ENCODE measurements at regions not wholly inside any gene's neighbourhood (a gene's known extent, or its start where the extent isn't known, plus 50 kb on each side); places are given as distances from the start of the nearest gene placed in this dataset.

DNA sequence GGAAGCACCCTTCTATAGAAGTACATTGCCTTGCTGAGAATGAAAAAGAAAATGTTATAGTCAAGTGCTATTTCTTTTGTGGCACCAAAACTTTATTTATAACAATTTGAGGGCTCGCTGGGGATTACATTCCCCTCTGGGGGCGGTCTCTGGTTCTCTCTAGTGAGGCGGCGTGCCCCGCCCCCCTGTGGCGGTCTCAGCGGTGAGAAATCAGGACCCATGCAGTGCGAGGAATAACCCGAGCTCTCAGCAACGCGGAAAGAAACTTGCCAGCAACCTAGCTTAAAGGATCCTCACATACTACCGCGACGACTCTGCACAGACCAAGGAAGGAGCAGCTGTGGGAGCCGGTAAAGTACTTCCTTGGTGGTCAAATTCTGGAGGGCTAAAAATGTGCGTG is 83.4 kb upstream of the SHISA3 start:
- no peak for DNase-seq (ENCODE audit: low read depth, low spot score)
- no peak overlapping the region for H3K9ac ChIP-seq (ENCODE audit: insufficient read length)
- TF ChIP-seq FOXP2 (optimal IDR thresholded peaks at IDR 0.05; ENCODE audit: control extremely low read depth, extremely low read length, insufficient read depth): no peak
- TF ChIP-seq EZH2 (IDR thresholded peaks at IDR 0.05): no peak
- no peak for TF ChIP-seq POLR2AphosphoS5 (IDR thresholded peaks at IDR 0.05; ENCODE audit: borderline replicate concordance, low read depth, low read length)
- no peaks in the 10 kb centered on the region for H3K9me3 ChIP-seq (ENCODE audit: low read depth, low read length)
- no peak overlapping the region for H3K27ac ChIP-seq
- no peaks in the 10 kb centered on the region for H3K36me3 ChIP-seq (ENCODE audit: insufficient read depth, low read length)
- no peak overlapping the region for H3K4me3 ChIP-seq

DNA sequence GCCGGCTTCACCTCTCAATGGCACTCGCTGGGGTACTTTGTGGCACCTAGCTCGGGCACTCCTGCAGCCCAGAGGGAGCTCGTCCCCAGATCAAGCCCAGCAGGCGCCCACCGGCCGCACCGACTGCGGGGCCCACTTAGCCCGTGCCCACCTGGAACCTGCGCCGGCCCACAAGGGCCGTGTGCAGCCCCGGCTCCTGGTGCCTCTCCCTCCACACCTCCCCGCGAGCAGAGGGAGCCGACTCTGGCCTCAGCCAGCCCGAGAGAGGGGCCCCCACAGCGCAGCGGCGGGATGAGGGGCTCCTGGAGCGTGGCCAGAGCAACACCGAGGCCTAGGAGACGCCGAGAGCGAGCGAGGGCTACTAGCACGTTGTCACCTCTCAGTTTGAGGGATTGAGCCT is 82.1 kb upstream of the SHISA3 start:
- no peak for TF ChIP-seq POLR2AphosphoS5 (IDR thresholded peaks at IDR 0.05; ENCODE audit: borderline replicate concordance, low read depth, low read length)
- H3K36me3 ChIP-seq (ENCODE audit: insufficient read depth, low read length): no peaks in the 10 kb centered on the region
- H3K27ac ChIP-seq: no peak overlapping the region
- H3K9me3 ChIP-seq (ENCODE audit: low read depth, low read length): no peaks in the 10 kb centered on the region
- H3K9ac ChIP-seq (ENCODE audit: insufficient read length): no peak overlapping the region
- no peak for DNase-seq (ENCODE audit: low read depth, low spot score)
- H3K4me3 ChIP-seq: no peak overlapping the region

DNA sequence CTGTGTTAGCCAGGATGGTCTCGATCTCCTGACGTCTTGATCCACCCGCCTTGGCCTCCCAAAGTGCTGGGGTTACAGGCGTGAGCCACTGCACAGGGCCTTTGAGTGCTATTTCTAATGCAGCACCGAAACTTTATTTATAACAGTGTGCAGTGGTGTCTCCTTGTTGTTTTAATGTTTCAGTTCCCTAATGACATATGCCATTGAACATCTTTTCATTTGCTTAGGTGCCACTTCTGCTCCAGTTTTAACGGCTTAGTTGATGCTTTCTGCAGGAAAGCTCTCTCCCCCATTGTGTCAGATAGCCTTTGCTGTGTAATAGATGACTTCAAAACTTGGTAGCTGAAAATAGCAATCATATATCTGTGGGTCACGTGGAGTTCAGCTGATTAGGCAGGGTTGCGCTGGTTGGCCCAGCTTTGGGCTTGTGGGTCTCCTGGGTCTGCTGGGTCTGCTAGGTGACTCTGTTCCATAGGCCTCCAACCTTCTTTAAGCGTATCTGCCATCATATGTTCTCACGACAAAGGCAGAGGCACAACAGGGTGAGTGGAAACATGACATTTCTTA is 76.4 kb upstream of the SHISA3 start:
- Histone ChIP-seq H3K9me3 (ENCODE audit: low read depth, low read length) (no peaks in the 10 kb centered on the region), H3K4me3 (no peak overlapping the region), H3K36me3 (ENCODE audit: insufficient read depth, low read length) (no peaks in the 10 kb centered on the region), H3K27ac (no peak overlapping the region), H3K9ac (ENCODE audit: insufficient read length) (no peak overlapping the region)
- no peak for DNase-seq (ENCODE audit: low read depth, low spot score)
- no peak for TF ChIP-seq FOXP2 (optimal IDR thresholded peaks at IDR 0.05; ENCODE audit: control extremely low read depth, extremely low read length, insufficient read depth)
- no peak for TF ChIP-seq EZH2 (IDR thresholded peaks at IDR 0.05)
- TF ChIP-seq POLR2AphosphoS5 (IDR thresholded peaks at IDR 0.05; ENCODE audit: borderline replicate concordance, low read depth, low read length): no peak

DNA sequence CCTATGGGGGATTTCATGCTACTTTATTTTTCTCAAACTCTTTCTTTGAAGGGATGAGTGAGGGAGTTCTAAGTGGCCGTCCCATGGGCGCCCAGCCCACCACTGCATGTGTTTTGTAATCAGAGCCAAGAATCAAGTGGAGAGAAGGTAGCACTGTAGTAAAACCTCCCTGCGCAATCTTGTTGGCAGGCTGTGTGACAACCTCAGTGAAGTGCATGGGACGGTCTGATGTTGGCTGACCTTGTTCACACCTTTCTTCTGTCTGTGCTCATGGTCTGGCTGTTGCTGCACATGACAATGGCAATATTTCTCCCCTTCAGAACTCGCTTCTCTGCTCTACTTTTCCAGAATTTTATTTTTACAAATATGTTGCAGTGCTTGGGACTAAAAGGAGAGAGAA is 71.2 kb upstream of the SHISA3 start:
- TF ChIP-seq EZH2 (IDR thresholded peaks at IDR 0.05) (no peak), FOXP2 (optimal IDR thresholded peaks at IDR 0.05; ENCODE audit: control extremely low read depth, extremely low read length, insufficient read depth) (no peak), POLR2AphosphoS5 (IDR thresholded peaks at IDR 0.05; ENCODE audit: borderline replicate concordance, low read depth, low read length) (no peak)
- no peak overlapping the region for H3K9ac ChIP-seq (ENCODE audit: insufficient read length)
- no peak overlapping the region for H3K4me3 ChIP-seq
- H3K36me3 ChIP-seq (ENCODE audit: insufficient read depth, low read length): no peaks in the 10 kb centered on the region
- H3K9me3 ChIP-seq (ENCODE audit: low read depth, low read length): no peaks in the 10 kb centered on the region
- no peak overlapping the region for H3K27ac ChIP-seq
- DNase-seq (ENCODE audit: low read depth, low spot score): no peak

DNA sequence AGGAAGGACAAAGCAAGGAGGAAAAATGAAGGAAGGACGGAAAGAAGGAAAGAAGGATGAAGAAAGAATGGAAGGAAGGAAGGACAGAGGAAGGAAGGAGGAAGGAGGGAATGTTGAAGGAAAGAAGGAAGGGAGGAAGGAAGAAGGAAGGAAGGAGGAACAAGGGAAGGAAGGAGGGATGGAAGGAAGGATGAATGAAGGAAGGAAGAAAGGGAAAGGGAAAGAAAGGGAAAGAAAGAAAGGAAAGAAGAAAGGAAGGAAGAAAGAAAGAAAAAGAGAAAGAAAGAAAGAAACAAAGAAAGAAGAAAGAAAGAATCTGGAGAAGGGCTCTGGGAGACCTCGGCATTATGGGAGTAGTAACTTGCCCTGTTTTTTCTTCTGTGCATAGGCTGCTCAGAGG is 70.8 kb upstream of the SHISA3 start:
- DNase-seq (ENCODE audit: low read depth, low spot score): no peak
- Histone ChIP-seq H3K9me3 (ENCODE audit: low read depth, low read length) (no peaks in the 10 kb centered on the region), H3K36me3 (ENCODE audit: insufficient read depth, low read length) (no peaks in the 10 kb centered on the region), H3K9ac (ENCODE audit: insufficient read length) (no peak overlapping the region), H3K4me3 (no peak overlapping the region), H3K27ac (no peak overlapping the region)
- TF ChIP-seq EZH2 (IDR thresholded peaks at IDR 0.05): no peak
- TF ChIP-seq FOXP2 (optimal IDR thresholded peaks at IDR 0.05; ENCODE audit: control extremely low read depth, extremely low read length, insufficient read depth): no peak
- no peak for TF ChIP-seq POLR2AphosphoS5 (IDR thresholded peaks at IDR 0.05; ENCODE audit: borderline replicate concordance, low read depth, low read length)

DNA sequence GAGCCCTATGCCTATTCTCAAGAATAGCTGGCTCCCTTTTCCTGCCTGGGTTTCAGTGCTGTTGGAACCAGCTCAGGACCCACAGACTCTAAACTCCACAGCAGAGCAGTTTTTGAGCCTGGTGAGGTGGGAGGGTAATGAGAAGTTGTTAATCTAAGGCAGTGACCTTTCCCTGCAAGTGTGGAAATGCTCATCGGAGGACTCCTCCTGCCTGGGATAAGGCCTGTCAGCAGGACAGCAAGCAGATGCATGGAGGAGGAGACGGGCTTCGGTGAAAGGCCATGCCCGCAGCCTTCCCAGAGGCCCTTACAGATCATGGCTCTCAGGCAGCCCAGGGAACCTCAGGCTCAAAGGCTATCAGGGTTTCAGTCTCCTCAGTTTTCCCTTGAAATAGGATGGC is 70.0 kb upstream of the SHISA3 start:
- Histone ChIP-seq H3K4me3 (no peak overlapping the region), H3K9ac (ENCODE audit: insufficient read length) (no peak overlapping the region), H3K9me3 (ENCODE audit: low read depth, low read length) (no peaks in the 10 kb centered on the region), H3K27ac (no peak overlapping the region), H3K36me3 (ENCODE audit: insufficient read depth, low read length) (no peaks in the 10 kb centered on the region)
- no peak for TF ChIP-seq FOXP2 (optimal IDR thresholded peaks at IDR 0.05; ENCODE audit: control extremely low read depth, extremely low read length, insufficient read depth)
- TF ChIP-seq EZH2 (IDR thresholded peaks at IDR 0.05): no peak
- TF ChIP-seq POLR2AphosphoS5 (IDR thresholded peaks at IDR 0.05; ENCODE audit: borderline replicate concordance, low read depth, low read length): no peak
- DNase-seq (ENCODE audit: low read depth, low spot score): no peak

DNA sequence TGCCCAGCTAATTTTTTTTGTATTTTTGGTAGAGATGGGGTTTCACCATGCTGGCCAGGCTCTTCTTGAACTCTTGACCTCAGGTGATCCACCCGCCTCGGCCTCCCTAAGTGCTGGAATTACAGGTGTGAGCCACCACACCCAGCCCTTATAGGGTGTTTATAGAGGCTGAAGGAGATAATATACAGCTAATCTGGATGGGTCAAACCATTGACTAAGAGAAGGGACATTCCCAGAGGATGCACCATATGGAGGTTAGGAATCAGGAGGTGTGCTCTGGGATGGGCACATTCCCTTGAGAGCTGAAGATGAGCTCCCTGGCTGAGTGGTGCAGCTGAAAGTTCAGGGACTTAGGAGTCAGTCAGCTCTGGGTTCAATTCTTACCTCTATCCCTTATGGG is 68.3 kb upstream of the SHISA3 start:
- DNase-seq (ENCODE audit: low read depth, low spot score): no peak
- no peak for TF ChIP-seq FOXP2 (optimal IDR thresholded peaks at IDR 0.05; ENCODE audit: control extremely low read depth, extremely low read length, insufficient read depth)
- TF ChIP-seq POLR2AphosphoS5 (IDR thresholded peaks at IDR 0.05; ENCODE audit: borderline replicate concordance, low read depth, low read length): no peak
- TF ChIP-seq EZH2 (IDR thresholded peaks at IDR 0.05): no peak

DNA sequence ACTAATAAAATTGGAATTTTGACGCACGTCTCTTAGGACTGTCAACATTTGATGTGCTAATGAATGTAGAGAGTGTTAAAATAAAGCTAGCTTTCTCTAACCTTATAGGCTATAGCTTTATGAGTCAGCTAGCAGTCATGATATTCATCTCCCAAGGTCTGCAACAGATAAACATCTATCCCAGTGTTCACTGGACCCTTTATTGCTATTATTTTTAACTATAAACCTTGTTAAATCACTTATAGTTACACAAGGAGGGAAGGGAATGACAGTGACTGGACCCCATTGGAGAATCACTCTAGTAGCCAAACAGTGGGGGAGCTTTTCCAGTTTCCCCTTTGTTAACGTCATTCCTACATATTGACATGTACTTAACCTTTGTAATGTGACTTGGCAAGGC is 67.9 kb upstream of the SHISA3 start:
- H3K9ac ChIP-seq (ENCODE audit: insufficient read length): no peak overlapping the region
- no peak for DNase-seq (ENCODE audit: low read depth, low spot score)
- H3K27ac ChIP-seq: no peak overlapping the region
- no peaks in the 10 kb centered on the region for H3K9me3 ChIP-seq (ENCODE audit: low read depth, low read length)
- TF ChIP-seq EZH2 (IDR thresholded peaks at IDR 0.05) (no peak), FOXP2 (optimal IDR thresholded peaks at IDR 0.05; ENCODE audit: control extremely low read depth, extremely low read length, insufficient read depth) (no peak), POLR2AphosphoS5 (IDR thresholded peaks at IDR 0.05; ENCODE audit: borderline replicate concordance, low read depth, low read length) (no peak)
- no peak overlapping the region for H3K4me3 ChIP-seq
- no peaks in the 10 kb centered on the region for H3K36me3 ChIP-seq (ENCODE audit: insufficient read depth, low read length)

More for the DNA sequence above, 68.3 kb upstream of the SHISA3 start:
- Histone ChIP-seq H3K27ac (no peak overlapping the region), H3K9me3 (ENCODE audit: low read depth, low read length) (no peaks in the 10 kb centered on the region), H3K9ac (ENCODE audit: insufficient read length) (no peak overlapping the region), H3K36me3 (ENCODE audit: insufficient read depth, low read length) (no peaks in the 10 kb centered on the region), H3K4me3 (no peak overlapping the region)

DNA sequence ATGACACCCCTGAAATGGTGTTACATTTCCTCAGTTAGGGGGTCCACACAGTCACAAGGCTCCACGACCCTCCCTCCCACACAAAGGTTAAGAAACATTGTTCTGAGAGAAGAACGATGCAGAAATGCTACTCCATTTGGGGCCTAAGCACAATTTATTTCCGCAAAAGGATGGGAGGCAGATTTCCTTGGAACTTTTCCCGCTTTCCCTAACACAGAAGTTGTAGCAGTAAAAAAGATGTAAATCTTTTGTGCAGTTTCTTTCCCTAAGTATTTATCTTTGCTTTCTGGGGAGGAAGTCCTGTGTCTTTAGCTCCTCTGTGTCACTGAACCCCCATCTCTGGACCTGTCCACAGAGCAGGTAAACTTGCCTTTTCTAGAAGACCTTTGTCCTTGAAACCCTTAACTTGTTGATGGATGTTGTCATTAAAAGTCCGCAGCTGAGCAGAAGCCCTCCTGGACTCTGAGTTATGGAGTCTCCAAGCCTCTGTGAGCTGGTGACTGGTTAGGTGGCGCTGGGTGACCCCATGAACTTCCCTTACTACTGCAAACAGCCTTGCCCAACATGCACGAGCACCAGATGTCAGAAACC is 67.2 kb upstream of the SHISA3 start:
- H3K36me3 ChIP-seq (ENCODE audit: insufficient read depth, low read length): no peaks in the 10 kb centered on the region
- no peaks in the 10 kb centered on the region for H3K9me3 ChIP-seq (ENCODE audit: low read depth, low read length)
- no peak overlapping the region for H3K4me3 ChIP-seq
- no peak for DNase-seq (ENCODE audit: low read depth, low spot score)
- no peak overlapping the region for H3K27ac ChIP-seq
- TF ChIP-seq POLR2AphosphoS5 (IDR thresholded peaks at IDR 0.05; ENCODE audit: borderline replicate concordance, low read depth, low read length): no peak
- no peak for TF ChIP-seq FOXP2 (optimal IDR thresholded peaks at IDR 0.05; ENCODE audit: control extremely low read depth, extremely low read length, insufficient read depth)
- TF ChIP-seq EZH2 (IDR thresholded peaks at IDR 0.05): no peak
- H3K9ac ChIP-seq (ENCODE audit: insufficient read length): no peak overlapping the region

Measured in SK-N-MC (cell line).